ENCODE measurements at regions not wholly inside any gene's neighbourhood (a gene's known extent, or its start where the extent isn't known, plus 50 kb on each side); places are given as distances from the start of the nearest gene placed in this dataset.
"Not testable (repeated sequence)": the region's sequence is repeated elsewhere in the genome, so short reads cannot be mapped to it uniquely, and the experiment has no call there.

DNA sequence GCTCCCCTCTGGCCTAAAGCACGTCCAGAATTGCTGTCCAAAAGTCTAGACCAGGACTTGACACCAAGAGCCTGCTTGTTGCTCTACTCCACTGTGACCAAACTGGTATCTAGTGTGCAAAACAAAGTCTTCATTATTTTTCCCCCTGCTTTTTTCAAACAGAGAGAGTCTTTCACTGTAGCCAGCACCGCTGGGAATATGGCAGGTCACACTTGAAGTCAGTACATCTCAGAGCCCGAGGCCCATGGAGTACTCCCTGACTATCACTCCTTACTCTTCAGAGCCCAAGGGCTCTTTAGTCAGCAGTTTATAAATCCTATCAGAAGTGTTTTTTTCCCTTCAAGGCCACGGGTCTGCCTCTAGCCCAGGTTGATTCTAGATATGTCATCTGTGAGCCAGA lies 761.3 kb downstream of the PCDH11X start:
- TF ChIP-seq, protein P1, sequence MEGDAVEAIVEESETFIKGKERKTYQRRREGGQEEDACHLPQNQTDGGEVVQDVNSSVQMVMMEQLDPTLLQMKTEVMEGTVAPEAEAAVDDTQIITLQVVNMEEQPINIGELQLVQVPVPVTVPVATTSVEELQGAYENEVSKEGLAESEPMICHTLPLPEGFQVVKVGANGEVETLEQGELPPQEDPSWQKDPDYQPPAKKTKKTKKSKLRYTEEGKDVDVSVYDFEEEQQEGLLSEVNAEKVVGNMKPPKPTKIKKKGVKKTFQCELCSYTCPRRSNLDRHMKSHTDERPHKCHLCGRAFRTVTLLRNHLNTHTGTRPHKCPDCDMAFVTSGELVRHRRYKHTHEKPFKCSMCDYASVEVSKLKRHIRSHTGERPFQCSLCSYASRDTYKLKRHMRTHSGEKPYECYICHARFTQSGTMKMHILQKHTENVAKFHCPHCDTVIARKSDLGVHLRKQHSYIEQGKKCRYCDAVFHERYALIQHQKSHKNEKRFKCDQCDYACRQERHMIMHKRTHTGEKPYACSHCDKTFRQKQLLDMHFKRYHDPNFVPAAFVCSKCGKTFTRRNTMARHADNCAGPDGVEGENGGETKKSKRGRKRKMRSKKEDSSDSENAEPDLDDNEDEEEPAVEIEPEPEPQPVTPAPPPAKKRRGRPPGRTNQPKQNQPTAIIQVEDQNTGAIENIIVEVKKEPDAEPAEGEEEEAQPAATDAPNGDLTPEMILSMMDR (IDR thresholded peaks at IDR 0.05), result not testable (repeated sequence)
- not testable (repeated sequence) for TF ChIP-seq POLR2A (IDR thresholded peaks at IDR 0.05)
